B cell (primary cell): ENCODE measurements at regions not wholly inside any gene's neighbourhood (a gene's known extent, or its start where the extent isn't known, plus 50 kb on each side); places are given as distances from the start of the nearest gene placed in this dataset.

Source experiments
- EZH2 ChIP-seq: IDR thresholded peaks from 2 replicates; pipeline ENCODE4 v1.6.1; 2012; ENCODE audit warnings: borderline replicate concordance, low read depth, mild to moderate bottlenecking, moderate library complexity, low read length; ENCODE audit not compliant: insufficient read depth, poor library complexity, severe bottlenecking
- TF ChIP-seq, protein P1 (sequence below): fragments of 200-600 bp; IDR thresholded peaks from one replicate; pipeline ENCODE4 v1.8.0; 2022; ENCODE audit warnings: antibody characterized with exemption, mild to moderate bottlenecking

DNA sequence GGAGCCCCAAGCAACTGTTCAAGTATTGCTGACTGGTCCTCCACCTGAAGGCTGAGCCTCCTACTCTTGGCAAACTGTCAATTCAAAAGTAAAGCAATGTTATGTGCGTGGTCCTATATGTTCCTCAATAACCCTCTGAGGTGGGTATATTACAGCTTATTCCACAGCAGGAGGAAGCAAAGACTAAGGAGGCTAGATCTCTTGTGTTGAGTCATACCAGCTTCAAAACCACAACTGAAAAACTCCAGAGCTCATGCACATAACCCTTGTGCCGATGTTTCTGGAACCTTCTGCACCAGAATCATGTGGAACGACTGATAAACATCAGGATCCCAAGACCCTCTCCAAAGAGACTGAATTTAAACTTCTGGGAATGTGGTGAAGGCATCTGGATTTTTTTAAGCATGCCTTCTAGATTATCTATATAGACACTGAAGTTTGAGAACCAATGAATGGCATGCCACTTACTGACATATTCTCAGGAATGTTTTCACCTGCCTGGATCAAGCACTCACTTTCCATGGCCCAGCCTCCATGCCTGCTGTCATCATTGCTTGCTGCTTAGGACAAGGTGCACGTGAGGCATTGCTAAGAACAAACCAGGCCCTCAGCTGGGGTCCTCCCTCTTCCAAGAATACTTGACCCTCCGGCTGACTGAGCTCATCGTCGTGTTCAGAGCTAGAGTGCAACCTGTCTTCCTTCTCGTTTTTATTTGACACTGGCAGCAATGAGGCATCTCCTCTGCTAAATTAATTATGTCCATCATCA is 194.7 kb downstream of the BCL11B start:
- TF ChIP-seq, protein P1, sequence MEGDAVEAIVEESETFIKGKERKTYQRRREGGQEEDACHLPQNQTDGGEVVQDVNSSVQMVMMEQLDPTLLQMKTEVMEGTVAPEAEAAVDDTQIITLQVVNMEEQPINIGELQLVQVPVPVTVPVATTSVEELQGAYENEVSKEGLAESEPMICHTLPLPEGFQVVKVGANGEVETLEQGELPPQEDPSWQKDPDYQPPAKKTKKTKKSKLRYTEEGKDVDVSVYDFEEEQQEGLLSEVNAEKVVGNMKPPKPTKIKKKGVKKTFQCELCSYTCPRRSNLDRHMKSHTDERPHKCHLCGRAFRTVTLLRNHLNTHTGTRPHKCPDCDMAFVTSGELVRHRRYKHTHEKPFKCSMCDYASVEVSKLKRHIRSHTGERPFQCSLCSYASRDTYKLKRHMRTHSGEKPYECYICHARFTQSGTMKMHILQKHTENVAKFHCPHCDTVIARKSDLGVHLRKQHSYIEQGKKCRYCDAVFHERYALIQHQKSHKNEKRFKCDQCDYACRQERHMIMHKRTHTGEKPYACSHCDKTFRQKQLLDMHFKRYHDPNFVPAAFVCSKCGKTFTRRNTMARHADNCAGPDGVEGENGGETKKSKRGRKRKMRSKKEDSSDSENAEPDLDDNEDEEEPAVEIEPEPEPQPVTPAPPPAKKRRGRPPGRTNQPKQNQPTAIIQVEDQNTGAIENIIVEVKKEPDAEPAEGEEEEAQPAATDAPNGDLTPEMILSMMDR: no peak
- TF ChIP-seq EZH2: no peak
